GM12878 (cell line): ENCODE measurements at regions not wholly inside any gene's neighbourhood (a gene's known extent, or its start where the extent isn't known, plus 50 kb on each side); places are given as distances from the start of the nearest gene placed in this dataset.

Experiments
- ATAC-seq: fragments of 200-7000 bp; cut with Tn5 transposase; 3 replicates; pipeline ENCODE4 v1.9.1; 2020; ENCODE audit warnings: mild to moderate bottlenecking, moderate library complexity
- BruUV-seq: library from RNA; stranded (reverse); fragments of 400-500 nt; replicated peaks from 2 replicates; lab custom pipeline; 2021; lab: Mats Ljungman, UMichigan
- CTCF ChIA-PET: fragments of 300-600 bp; sonication (Branson Sonifier 250); formaldehyde crosslinking; extraction: SDS; loops from one replicate; lab custom pipeline; 2021; ENCODE audit warnings: inconsistent platforms; lab: Yijun Ruan, JAX
- POLR2A ChIA-PET: fragments of 350-600 bp; formaldehyde crosslinking; extraction: SDS; loops from one replicate; lab custom pipeline; 2021; ENCODE audit warnings: inconsistent platforms; lab: Charles Lee
- RAD21 ChIA-PET: fragments of 300-600 bp; sonication (Branson Sonifier 250); formaldehyde crosslinking; loops from one replicate; lab custom pipeline; 2023; ENCODE audit warnings: antibody characterized with exemption; ENCODE audit not compliant: unreplicated experiment; lab: Charles Lee
- SMC1A ChIA-PET: fragments of 300-600 bp; sonication (Branson Sonifier 250); formaldehyde crosslinking; loops from one replicate; lab custom pipeline; 2023; ENCODE audit not compliant: unreplicated experiment, uncharacterized antibody; lab: Charles Lee
- DNase-seq: peaks from one replicate; pipeline ENCODE4 v3.0.0-alpha.2; 2011; ENCODE audit warnings: low read depth, low spot score
- FAIRE-seq: peaks from 3 replicates; lab custom pipeline; 2011; peaks lifted over from hg19 to GRCh38; lab: Jason Lieb, UNC
- H2AFZ ChIP-seq: 2 replicates; pipeline ENCODE4 v1.6.0; 2011; ENCODE audit warnings: low read depth, low read length, control low read depth; ENCODE audit not compliant: control insufficient read depth
- H3K27ac ChIP-seq: 2 replicates; pipeline ENCODE4 v1.5.1; 2011; ENCODE audit warnings: control low read depth; ENCODE audit not compliant: control insufficient read depth, insufficient read depth
- H3K27me3 ChIP-seq, 2 experiments: replicated peaks in 1 of 2; 2 replicates each; pipeline versions ENCODE4 v1.6.0 to v1.6.1; 2011; ENCODE audit warnings: low read length in 1 of 2; ENCODE audit not compliant: control insufficient read depth in 2 of 2, insufficient read depth in 2 of 2
- H3K36me3 ChIP-seq, 2 experiments: 2 replicates each; pipeline ENCODE4 v1.5.1; 2011; ENCODE audit warnings: low read length in 1 of 2; ENCODE audit not compliant: control insufficient read depth in 2 of 2, insufficient read depth in 2 of 2
- H3K4me1 ChIP-seq: 2 replicates; pipeline ENCODE4 v1.6.1; 2011; ENCODE audit warnings: mild to moderate bottlenecking, low read length, moderate library complexity, mixed read lengths; ENCODE audit not compliant: control insufficient read depth, insufficient read depth
- H3K4me2 ChIP-seq: 2 replicates; pipeline ENCODE4 v1.6.0; 2011; ENCODE audit warnings: control low read depth; ENCODE audit not compliant: control insufficient read depth, insufficient read depth
- H3K4me3 ChIP-seq: fragments of 200-600 bp; sonication (generic); 2 replicates; pipeline ENCODE4 v1.5.1; 2016
- H3K79me2 ChIP-seq: 2 replicates; pipeline ENCODE4 v1.6.0; 2011; ENCODE audit warnings: low read length; ENCODE audit not compliant: control insufficient read depth, insufficient read depth
- H3K9ac ChIP-seq: 2 replicates; pipeline ENCODE4 v1.8.0; 2011; ENCODE audit warnings: low read length, control low read depth, mixed read lengths; ENCODE audit not compliant: control insufficient read depth, insufficient read depth
- H3K9me3 ChIP-seq: replicated peaks from 3 replicates; pipeline ENCODE4 v1.5.1; 2011; ENCODE audit warnings: mild to moderate bottlenecking, low read length; ENCODE audit not compliant: control insufficient read depth, insufficient read depth
- H4K20me1 ChIP-seq: 2 replicates; pipeline ENCODE4 v1.6.0; 2011; ENCODE audit not compliant: control insufficient read depth, insufficient read depth
- E2F8 ChIP-seq: fragments of 450-650 bp; IDR thresholded peaks from 2 replicates; pipeline ENCODE4 v1.6.1; 2018; ENCODE audit warnings: mild to moderate bottlenecking, low read depth, moderate library complexity; ENCODE audit not compliant: partially characterized antibody
- HDAC6 ChIP-seq: fragments of 200-600 bp; sonication (generic); IDR thresholded peaks from one replicate; pipeline ENCODE4 v1.8.0; 2017; ENCODE audit warnings: antibody characterized with exemption; ENCODE audit not compliant: unreplicated experiment
- MEF2B ChIP-seq: fragments of 450-650 bp; IDR thresholded peaks from 2 replicates; pipeline ENCODE4 v1.6.1; 2018; ENCODE audit warnings: mild to moderate bottlenecking, moderate library complexity; ENCODE audit not compliant: partially characterized antibody, poor library complexity, severe bottlenecking
- RELA ChIP-seq: fragments of 450-650 bp; IDR thresholded peaks from 2 replicates; pipeline ENCODE4 v1.8.0; 2014; ENCODE audit warnings: borderline replicate concordance; ENCODE audit not compliant: partially characterized antibody
- SKIL ChIP-seq: fragments of 450-650 bp; IDR thresholded peaks from 2 replicates; pipeline ENCODE4 v1.6.1; 2017; ENCODE audit warnings: mild to moderate bottlenecking, low read depth, inconsistent platforms; ENCODE audit not compliant: poor library complexity, severe bottlenecking
- SMARCA5 ChIP-seq: fragments of 450-650 bp; IDR thresholded peaks from 2 replicates; pipeline ENCODE4 v1.6.1; 2017; ENCODE audit warnings: mild to moderate bottlenecking
- WGBS: methylation state at CpG from one replicate; pipeline ENCODE4 v1.1.6; 2016; ENCODE audit warnings: low lambda C conversion rate; ENCODE audit not compliant: insufficient replicate concordance, insufficient coverage; ENCODE audit errors: missing lambda C conversion rate; 5-methylcytosine and 5-hydroxymethylcytosine counted together
- in situ Hi-C: fragments of 300-500 bp; cut with MboI; formaldehyde crosslinking; loops from 9 replicates; pipeline ENCODE4 v1.14.3; 2018; ENCODE audit warnings: mixed read lengths
- intact Hi-C: fragments of 100-400 bp; cut with micrococcal nuclease; formaldehyde crosslinking; loops from one replicate; pipeline ENCODE4 v1.14.2; 2022; ENCODE audit not compliant: unreplicated experiment

- TF ChIP-seq E2F8 (no peak), SMARCA5 (no peak), SKIL (no peak), RELA (no peak), HDAC6 (no peak)
- TF ChIP-seq, all 136 proteins: peak for 0
Observed at GRCh38 chr15:95536638-95537037, 793.9 kb upstream of the NR2F2 start (continued).

GRCh38 chr15:95538693-95539092 is 791.8 kb upstream of the NR2F2 start:
- no peaks in the 10 kb centered on the region for H3K36me3 ChIP-seq
- H4K20me1 ChIP-seq = no peaks in the 10 kb centered on the region
- in situ Hi-C loops (no loop called here), intact Hi-C loops (no loop called here)
- CTCF ChIA-PET = no interaction called here
- WGBS = 21% methylated on average over 5 of the region's 5 CpGs
- DNase-seq (no peak), FAIRE-seq (no peak), ATAC-seq (no peak)
- RAD21 ChIA-PET = no interaction called here
- BruUV-seq = no TSS peak
- no peak overlapping the region for H3K27ac ChIP-seq
- H3K4me1 ChIP-seq = no peaks in the 10 kb centered on the region
- H3K4me3 ChIP-seq = no peak overlapping the region
- SMC1A ChIA-PET = interaction anchor here (1.4 kb wide), 1 partner anchor 8 kb away, joined by 4 read pairs; no protein-coding TSS in a partner anchor
- POLR2A ChIA-PET = no interaction called here
- no peak overlapping the region for H2AFZ ChIP-seq
- no peak overlapping the region for H3K9ac ChIP-seq
- H3K9me3 ChIP-seq = no peaks in the 10 kb centered on the region
- no peak for TF ChIP-seq MEF2B
- H3K4me2 ChIP-seq = no peak overlapping the region
- H3K27me3 ChIP-seq = no peaks in the 10 kb centered on the region
- H3K79me2 ChIP-seq = no peaks in the 10 kb centered on the region
